HG03097 (cell line): ENCODE measurements at regions not wholly inside any gene's neighbourhood (a gene's known extent, or its start where the extent isn't known, plus 50 kb on each side); places are given as distances from the start of the nearest gene placed in this dataset.

ENCODE experiments used
- ATAC-seq: cut with Tn5 transposase; IDR thresholded peaks from one replicate; pipeline ENCODE4 v1.9.1; 2021; ENCODE audit not compliant: unreplicated experiment, low FRiP score

DNA sequence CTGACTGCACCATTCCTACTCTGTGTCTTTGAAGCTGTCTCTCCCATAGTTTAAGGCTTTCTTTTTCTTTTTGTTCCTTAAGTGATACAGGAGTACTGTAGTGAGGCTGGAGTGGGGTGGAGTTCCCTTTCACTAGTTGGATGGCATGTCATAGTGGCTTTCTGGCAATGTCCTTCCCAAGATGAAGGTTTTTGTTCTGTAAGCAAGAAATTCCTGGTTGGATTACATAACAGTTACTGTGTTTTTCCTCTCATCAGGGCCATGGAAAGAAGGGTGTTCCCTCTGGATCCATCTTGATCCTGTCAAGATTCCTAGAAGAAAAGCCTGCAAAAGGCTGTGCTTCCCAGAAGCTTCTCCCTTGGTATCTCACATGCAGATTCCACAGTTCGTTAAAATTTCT is 84.2 kb downstream of the ACKR3 start:
- ATAC-seq = no peak

DNA sequence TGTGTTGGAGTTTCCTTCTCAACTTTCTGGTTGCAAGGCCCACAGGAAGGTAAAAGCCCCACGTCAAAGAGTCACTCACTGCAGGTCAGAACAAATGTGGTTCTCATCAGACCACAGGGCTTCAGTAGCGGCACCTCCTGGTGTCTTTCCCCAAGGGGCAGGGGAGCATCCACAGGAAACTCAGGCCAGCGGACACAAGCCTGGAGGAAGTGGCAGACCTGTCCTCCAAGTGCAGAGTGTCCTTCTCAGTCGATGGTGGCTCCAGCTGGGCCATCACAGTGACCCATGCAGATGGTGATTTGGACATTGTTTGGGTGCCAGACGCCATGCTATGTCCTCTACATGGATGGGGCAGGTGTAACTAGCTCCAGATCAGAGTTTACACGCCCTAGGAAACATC is 84.9 kb downstream of the ACKR3 start:
- ATAC-seq = no peak

DNA sequence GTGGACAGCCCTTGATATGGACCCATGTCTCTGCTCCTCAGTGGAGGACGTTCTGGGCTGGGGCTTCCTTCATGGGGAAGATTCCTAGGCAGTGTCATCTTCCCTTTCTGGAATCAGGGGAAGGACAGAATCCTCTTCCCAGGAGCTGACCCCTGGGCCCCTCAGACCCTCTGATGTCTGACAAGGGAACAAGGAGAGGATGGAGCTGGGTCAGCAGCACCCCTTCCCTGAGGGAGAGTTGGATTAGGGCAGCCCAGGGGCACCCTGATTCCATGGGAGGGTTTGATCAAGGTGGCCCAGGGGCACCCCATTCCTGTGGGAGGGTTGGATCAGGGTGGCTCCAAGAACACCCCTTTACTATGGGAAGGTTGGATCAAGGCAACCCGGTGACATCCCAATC is 86.5 kb downstream of the ACKR3 start:
- ATAC-seq = no peak

DNA sequence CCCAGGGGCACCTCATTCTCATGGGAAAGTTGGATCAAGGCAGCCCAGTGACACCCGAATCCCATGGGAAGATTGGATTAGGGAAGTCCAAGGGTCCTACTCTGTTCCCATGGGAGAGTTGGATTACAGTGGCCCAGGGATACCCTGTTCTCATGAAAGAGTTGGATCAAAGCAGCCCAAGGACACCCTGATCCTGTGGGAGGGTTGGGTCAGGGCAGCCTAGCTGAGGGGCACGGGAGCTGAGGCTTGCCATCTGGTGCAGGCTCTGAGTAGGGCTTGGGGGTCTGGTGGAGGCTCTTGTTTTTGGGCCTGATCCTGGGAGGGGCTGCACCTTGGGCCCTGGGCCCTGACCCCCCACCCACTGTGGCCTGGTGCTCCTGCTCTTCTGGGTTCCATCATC is 87.1 kb downstream of the ACKR3 start:
- no peak for ATAC-seq

DNA sequence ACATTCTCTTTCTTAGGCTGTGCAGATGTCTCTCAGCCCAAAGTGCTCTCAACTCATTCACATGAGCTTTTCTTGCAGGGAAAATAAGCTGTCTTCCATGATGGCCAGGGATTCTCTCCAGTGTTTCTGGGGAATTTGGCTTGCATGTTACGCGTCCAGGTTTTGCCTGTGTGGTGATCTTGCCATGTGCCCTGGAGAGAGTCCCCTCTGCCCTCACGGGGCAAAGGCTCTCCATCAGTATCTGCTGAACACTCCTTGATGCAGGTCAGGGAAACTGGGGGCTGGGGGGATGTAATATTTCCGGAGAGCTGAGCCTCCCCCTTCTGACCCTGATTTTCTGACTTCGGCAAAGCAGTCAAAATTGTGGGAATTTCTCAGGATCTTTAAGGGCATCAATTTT is 87.6 kb downstream of the ACKR3 start:
- ATAC-seq = no peak

DNA sequence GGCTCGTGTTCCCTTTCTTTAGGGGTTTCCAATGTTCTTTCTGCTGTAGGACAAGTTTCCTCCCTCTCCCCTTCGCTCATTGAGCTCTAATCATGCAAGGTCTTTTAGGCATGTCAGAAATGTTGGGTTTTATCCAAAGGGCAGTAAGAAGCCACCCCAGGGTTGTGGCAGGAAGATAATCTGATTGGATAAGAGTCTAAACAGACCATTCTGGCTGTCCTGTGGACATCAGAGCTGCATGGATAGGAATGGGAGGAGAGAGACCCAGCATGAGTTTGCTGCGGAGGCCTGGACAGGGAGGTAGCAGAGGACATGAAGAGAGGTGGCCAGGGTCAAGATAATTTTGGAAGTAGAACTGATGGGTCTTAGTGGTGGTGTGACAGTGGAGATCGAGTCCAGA is 88.2 kb downstream of the ACKR3 start:
- no peak for ATAC-seq

DNA sequence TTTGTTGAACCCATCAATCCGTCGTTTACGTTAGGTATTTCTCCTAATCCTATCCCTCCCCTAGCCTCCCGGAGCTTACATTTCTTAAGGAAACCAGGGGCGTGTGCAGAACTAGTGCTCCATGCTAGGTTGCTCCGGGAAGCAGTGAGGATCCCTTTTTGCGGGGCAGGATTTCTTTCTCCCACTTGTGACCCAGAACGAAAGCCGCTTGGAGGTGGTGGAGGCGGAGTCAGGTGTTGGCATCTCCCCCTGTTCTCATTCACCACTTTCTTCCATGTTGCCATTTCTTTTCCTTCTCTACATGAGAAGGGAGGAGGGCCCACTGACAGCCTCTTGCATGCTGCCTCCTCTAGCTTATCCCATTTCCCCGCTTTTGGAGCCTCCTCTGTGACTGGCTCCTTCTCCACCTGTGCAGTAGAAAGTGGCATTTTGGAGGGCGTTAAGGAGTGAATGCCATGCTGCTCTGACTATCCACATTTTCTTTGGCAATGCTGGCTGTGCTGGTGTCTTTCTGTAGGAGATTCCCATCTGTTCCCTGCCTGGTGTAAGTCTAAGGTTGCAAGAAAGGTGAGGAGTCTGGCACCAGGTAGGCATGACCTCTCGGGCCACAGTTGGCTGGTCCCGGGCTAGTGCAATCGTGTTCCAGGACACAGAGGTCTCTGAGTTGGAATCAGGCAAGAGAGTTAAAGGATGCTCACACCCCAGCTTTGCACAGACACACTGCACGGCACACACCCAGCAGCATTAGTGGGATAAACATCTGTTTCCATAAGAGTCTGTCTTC is 89.5 kb downstream of the ACKR3 start:
- ATAC-seq = no peak

DNA sequence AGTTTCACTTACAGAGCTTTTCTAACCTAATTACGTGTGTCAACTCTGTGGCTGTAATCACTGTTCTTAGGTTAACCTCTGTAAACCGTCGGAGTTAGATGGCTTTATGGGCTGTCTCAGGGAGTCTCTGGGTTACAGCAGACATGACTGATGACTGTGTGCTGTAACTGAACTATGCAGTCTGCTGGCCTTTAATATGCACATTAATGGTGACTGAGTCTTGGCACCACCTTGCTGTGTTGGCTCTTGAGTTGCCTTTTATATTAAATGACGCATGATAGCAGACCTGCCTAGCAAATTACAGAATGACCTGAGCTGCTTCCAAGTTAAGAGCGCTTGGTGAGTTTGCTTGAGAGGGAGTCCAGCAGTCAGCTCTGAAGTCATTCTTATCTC is 90.1 kb downstream of the ACKR3 start:
- ATAC-seq = no peak

DNA sequence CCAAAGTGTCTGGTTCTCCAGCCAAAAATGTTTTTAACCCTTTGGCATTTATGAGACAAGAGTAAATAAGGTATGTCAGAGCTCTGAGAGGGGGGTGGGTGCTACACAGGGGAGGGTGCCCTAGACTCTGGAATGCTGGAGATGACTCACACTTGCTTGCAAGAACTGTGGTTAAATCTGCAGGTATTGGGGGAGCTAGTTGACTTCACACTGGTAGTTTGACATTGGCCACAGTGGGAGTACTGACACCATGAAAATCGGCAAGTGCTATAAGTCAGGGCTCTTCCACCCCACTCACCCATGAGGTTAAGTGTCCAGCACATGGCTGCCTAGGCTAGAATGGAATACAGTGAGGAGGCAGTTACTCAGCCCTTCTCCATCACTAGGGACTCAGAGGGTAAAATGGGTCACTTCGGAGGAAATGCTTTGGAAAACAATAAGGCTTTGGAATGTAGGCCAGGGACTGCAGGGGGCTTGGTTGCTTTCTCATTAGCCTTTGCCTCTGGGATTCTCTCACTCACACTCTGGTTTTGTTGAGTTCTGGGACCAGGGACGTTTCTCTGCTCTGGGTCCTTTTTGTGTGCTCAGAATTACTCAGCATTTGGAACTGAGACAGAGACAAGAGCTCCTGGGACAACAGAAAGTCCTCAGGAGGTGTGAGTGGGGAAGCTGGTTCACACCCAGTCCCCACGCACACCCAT is 91.6 kb downstream of the ACKR3 start:
- no peak for ATAC-seq

DNA sequence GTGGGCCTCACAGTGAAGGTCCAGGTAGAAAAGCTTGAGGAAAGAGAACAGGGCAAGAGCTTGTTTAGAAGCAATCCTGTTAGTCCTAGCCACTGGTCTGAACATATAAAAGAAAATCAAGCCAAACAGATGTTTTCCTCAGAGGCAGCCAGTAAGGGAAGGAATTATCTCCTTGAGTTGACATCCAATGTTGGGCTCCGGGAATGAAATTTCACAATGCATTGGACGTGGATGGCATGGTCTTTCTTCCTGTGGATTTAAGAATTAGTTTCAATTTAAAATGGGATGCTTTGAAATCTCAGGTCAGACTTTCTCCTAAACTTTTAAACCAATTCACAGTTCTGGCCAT is 92.1 kb downstream of the ACKR3 start:
- no peak for ATAC-seq

DNA sequence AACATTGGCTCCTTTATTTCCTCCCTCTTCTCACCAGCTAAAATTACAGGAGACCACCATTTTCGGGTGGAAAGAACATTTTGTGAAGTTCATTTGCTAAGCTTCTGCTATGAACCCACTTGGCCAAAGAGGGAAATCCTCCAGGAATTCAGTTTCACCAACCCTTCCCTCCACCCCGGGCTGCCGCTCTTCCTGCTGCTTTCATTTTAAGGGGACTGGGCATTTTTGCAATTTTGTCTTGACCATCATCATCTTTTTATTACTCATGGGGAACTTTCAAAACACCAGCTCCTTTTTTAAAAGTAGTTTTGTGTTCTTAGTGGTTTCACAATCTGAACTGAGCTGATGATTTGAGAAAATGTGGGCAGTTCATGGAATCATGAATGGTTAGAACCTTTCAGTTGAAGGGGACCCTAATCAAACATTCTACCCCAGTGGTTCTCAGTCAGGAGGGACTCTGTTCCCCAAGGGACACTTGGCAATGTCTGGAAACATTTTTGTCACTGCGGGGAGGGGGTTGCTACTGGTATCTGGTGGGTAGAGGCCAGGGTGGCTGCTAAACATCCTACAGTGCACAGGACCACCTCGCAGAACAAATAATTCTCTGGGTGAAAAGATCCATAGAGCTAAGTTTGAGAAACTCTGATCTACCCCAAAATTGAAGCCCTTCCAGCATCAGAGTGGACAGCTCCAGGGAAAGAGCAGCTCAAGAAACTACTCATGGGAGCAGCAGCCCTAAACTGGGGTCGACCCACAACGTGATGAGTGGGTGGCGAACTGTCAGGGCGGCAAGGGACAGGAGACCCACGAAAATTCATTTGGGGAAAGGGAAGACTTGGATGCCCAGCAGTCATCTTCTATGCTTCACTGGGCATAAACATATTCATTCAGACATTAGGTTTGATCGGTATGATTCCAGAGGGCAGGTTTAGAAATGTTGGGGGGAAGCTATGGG is 92.9 kb downstream of the ACKR3 start:
- ATAC-seq = no peak

DNA sequence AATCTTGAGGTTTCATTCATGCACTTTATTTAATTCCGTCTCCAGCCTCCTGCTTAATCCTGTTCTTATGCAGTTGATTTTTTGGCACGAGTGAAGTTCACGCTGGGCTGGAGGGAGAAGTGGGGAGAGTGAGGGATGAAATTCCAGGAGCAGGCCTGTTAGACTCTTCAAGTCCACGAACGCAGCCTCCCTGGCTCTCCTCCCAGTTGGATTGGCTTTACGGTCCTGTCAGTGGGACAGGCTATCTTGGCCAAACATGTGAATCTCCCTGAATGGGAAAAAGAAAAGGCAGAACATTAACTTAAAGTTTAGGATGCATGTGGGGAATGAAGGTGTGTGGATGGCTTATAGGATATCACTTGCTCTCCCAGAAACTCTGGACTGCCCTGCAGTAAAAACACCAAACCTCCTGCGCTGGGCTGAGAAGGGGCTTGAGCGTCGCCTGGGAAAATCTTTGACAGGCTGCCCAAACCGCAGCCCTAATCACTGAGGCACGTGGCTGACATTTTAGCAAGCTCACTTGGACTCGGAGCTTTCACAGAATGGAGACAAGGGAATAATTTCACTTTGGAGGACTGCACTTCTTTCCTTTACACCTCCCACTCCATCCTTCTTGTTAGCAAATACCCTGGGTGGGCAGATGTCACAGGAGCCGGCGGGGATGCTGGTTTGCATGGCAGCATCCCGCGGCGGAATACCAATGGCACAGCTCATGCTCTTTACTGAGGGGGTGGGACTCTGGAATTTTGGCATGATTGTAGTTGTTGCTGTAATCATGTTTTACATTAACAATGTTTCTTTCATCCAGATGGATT is 93.9 kb downstream of the ACKR3 start:
- no peak for ATAC-seq

DNA sequence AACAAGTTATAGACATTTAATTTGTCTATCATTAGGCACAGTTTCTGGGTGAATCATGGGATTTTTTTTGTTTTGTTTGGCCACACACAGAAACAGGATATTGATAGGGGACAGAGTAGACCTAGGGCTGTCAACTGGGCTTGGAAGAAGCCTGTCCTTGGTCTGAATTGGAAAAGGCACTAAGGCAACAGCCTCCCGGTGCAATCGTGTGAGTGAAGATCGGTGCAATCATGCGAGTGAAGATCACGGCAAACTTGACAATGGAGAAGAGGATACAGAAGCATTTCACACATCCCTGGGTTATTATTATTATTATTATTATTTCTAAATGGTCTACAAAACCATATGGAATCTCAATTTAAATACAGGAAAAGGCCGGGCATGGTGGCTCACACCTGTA is 94.5 kb downstream of the ACKR3 start:
- no peak for ATAC-seq

DNA sequence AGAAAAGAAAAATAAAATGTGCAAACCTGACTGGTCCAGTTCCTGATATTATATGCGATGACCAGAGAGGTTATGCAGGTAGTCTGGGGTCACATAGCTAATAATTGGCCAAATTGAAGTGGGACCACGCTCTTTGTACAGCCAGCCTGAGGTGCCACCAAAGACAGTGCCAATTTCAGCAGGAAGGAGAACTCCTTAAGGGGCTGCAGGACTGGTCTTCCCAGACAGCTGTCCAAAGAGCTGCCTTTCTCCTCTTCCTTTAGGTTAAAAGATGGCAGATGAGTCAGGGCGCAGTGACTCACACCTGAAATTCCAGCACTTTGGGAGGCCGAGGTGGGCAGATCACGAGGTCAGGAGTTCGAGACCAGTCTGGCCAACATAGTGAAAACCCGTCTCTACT is 95.5 kb downstream of the ACKR3 start:
- no peak for ATAC-seq

DNA sequence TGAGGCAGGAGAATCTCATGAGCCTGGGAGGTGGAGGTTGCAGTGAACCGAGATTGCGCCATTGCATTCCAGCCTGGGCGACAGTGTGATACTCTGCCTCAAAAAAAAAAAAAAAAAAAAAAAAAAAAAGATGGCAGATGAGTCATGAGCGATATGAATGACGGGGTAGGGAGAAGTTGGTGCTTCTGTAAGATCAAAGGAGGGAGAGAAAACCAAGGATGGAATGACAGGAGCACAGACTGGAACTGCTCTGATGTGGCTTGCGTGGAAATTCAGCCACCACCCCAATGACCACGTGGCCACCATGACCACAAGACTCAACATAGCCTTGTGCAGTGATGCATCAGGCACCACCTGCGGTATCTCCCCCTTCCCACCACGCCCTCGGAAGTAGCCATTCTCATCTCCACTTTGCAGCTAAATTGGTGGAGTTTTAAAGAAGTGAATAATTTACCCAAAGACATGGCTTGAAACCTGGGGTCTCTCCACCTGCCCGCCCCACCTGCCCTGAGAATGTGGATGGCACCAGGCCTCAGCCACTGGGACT is 96.0 kb downstream of the ACKR3 start:
- ATAC-seq = no peak

DNA sequence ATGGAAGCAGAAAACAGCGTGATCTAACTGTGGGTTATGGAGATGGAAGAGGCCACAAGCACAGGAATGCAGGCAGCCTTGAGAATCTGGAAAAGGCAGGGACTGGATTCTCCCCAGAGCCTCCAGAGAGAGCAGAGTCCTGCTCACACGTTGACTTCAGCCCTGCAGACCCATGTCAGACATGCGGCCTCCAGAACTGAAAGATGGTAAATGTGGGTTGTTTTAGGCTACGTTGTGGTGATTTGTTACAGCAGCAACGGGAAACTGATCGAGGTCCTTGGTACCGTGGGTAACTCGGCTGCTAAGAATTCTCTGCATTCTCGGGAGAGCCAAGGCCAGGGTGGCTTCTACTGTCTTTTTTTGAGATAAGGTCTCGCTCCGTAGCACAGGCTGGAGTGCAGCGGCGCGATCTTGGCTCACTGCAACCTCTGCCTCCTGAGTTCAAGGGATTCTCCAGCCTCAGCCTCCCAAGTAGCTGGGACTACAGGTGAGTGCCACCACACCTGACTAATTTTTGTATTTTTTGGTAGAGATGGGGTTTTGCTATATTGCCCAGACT is 97.1 kb downstream of the ACKR3 start:
- ATAC-seq = no peak

DNA sequence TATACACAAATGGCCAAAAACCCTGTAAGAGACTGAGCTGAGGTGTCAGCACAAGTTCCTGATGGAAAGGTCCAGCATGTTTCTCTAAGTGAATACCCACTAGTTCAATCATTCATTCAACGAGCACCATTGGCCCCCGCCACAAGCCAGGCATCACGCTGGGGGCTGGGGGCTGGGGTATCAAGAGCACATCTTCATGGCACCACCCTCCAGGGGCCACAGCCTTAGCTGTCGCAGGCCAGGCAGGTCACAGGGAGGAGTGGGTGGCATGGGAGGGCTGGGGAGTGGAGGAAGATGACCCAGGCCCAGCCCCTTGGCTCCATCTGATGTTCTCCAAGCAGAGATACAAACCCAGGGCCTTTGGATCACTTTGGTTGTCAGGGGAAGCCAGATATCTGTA is 97.9 kb downstream of the ACKR3 start:
- ATAC-seq = no peak

DNA sequence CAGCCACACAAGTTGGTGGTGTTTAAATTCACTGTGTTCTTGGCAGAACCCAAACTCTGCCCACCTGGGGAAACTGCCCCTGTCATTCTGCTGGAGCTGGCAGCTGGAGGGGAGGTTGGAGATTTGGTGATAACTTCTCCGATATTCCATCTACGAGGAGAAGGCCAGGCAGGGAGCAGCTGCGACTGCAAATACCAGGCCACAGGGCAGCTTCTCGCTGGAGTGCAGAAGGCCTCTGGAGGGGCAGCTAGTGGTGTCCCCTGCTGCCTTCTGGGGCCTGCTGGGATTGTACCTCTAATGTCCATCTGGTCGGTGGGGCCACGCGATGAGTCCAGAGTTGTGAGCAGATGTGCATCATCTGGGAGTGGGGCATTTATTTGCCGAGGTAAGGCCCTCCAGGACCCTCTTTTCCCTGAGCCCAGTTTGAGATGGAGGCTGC is 98.9 kb downstream of the ACKR3 start:
- no peak for ATAC-seq

DNA sequence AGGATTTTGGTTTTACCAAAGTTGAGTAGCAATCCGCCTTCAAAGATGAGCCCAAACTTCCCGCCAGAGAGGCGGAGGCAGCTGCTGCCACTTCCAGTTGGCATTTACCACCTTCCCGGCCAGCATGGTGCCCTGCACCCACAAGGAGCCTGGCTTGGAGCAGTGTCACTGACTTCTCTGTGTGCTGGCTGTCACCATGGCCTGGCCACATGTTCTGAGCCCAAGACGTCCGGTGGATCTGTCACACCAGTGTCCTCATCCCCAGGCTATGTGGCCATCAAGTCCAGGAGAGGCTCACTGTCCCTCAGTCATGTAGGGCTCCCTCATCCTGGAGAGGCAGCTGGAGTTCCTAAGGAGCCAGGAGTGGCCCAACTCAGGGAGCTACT is 100.6 kb downstream of the ACKR3 start:
- no peak for ATAC-seq
